HepG2 (cell line): ENCODE measurements at regions not wholly inside any gene's neighbourhood (a gene's known extent, or its start where the extent isn't known, plus 50 kb on each side); places are given as distances from the start of the nearest gene placed in this dataset.
A peak's percentile ranks its signal among the peaks of the same experiment; 100 is the strongest.

Experiments used
- ASH2L ChIP-seq: fragments of 300-600, 200-600 bp; sonication (generic); IDR thresholded peaks from 2 replicates; pipeline ENCODE4 v1.7.0; 2017; ENCODE audit warnings: low read depth, mild to moderate bottlenecking, moderate library complexity, mixed read lengths, low read length; ENCODE audit not compliant: insufficient read length
- CBX1 ChIP-seq: IDR thresholded peaks from one replicate; pipeline ENCODE4 v1.6.1; 2016; ENCODE audit warnings: antibody characterized with exemption, low read depth
- EHMT2 ChIP-seq: fragments of 200-600 bp; sonication (generic); IDR thresholded peaks from 2 replicates; pipeline ENCODE4 v1.7.0; 2017; ENCODE audit warnings: antibody characterized with exemption, low read depth, low read length, borderline replicate concordance
- HOXA5 ChIP-seq: sonication (generic); formaldehyde crosslinking; IDR thresholded peaks from 2 replicates; pipeline ENCODE4 v1.4.0; 2020; ENCODE audit warnings: missing genetic modification reagents
- KLF13 ChIP-seq: sonication (generic); formaldehyde crosslinking; IDR thresholded peaks from 2 replicates; pipeline ENCODE4 v1.4.0; 2020; ENCODE audit warnings: mild to moderate bottlenecking, missing genetic modification reagents
- KLF16 ChIP-seq, 2 experiments: sonication (generic) in 1 of 2; formaldehyde crosslinking in 1 of 2; IDR thresholded peaks; 2 replicates each; pipeline versions ENCODE4 v1.6.1 to v1.8.0; 2016 to 2023; ENCODE audit warnings: missing genetic modification reagents in 2 of 2, missing compliant biosample characterization in 1 of 2
- NCOR1 ChIP-seq: fragments of 200-600 bp; sonication (generic); IDR thresholded peaks from 2 replicates; pipeline ENCODE4 v1.7.0; 2017; ENCODE audit warnings: antibody characterized with exemption, low read length, borderline replicate concordance
- RARA ChIP-seq: IDR thresholded peaks from 2 replicates; pipeline ENCODE4 v1.6.1; 2016; ENCODE audit warnings: missing genetic modification reagents, missing compliant biosample characterization
- SKI ChIP-seq: fragments of 450-650 bp; IDR thresholded peaks from one replicate; pipeline ENCODE4 v1.6.1; 2018; ENCODE audit warnings: mild to moderate bottlenecking; ENCODE audit not compliant: partially characterized antibody
- SPEN ChIP-seq: sonication (generic); formaldehyde crosslinking; IDR thresholded peaks from 2 replicates; pipeline ENCODE4 v1.5.1; 2020; ENCODE audit warnings: low read depth, mild to moderate bottlenecking, missing genetic modification reagents
- ZC3H13 ChIP-seq: sonication (generic); formaldehyde crosslinking; IDR thresholded peaks from 2 replicates; pipeline ENCODE4 v1.8.1; 2023; ENCODE audit warnings: mild to moderate bottlenecking, missing genetic modification reagents, moderate library complexity
- TF ChIP-seq, protein P1 (sequence below): IDR thresholded peaks from 2 replicates; pipeline ENCODE4 v1.6.1; 2016; ENCODE audit warnings: missing genetic modification reagents, missing compliant biosample characterization
- TF ChIP-seq, protein P2 (sequence below): sonication (generic); formaldehyde crosslinking; IDR thresholded peaks from 2 replicates; pipeline ENCODE4 v1.4.0; 2020; ENCODE audit warnings: missing genetic modification reagents, borderline replicate concordance
- TF ChIP-seq, protein P3 (sequence below), 2 experiments: sonication (generic) in 1 of 2; formaldehyde crosslinking in 1 of 2; IDR thresholded peaks; 2 replicates each; pipeline versions ENCODE4 v1.4.0 to v1.6.1; 2018 to 2020; ENCODE audit warnings: missing genetic modification reagents in 2 of 2, borderline replicate concordance in 1 of 2, low read depth in 1 of 2, mild to moderate bottlenecking in 1 of 2, missing biosample characterization in 1 of 2
- TF ChIP-seq, protein P4 (sequence below): sonication (generic); formaldehyde crosslinking; IDR thresholded peaks from 2 replicates; pipeline ENCODE4 v1.5.0; 2020; ENCODE audit warnings: missing genetic modification reagents
- TF ChIP-seq, protein P5 (sequence below): sonication (generic); formaldehyde crosslinking; IDR thresholded peaks from 2 replicates; pipeline ENCODE4 v1.5.1; 2020; ENCODE audit warnings: mild to moderate bottlenecking, missing genetic modification reagents, moderate library complexity

DNA sequence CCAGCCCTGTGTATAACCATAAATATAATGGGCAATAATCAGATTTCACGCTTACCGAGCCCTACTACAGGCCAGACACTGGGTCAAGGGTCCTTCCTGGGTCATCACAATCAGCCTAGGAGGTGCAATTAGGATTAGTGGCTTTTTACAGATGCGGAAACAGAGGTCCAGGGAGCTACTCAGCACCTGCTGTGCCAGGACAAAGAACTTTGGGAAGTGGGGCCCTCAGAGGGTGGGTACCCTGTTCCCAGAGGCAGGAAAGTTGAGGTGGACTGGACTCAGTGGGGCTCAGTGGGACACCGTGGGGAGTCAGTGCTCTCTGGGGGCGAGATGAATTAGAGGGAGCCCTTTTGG is 77.2 kb downstream of the CEBPB start (continued):
- TF ChIP-seq ASH2L (peak; percentile 39), SKI (peak; percentile 9), ZC3H13 (CRISPR knock-in tag) (0 out of 2 replicates have a peak, but pooled peaks have one; percentile 1), RARA (CRISPR knock-in tag) (peak; percentile 34; the same call in 1 of the 2 replicates), CBX1 (no peak), SPEN (0 out of 2 replicates have a peak, but pooled peaks have one; percentile 25), KLF13 (CRISPR knock-in tag) (0 out of 2 replicates have a peak, but pooled peaks have one; percentile 74), EHMT2 (no peak), NCOR1 (no peak), KLF16 (CRISPR knock-in tag; IDR thresholded peaks at IDR 0.05) (peak in 1 of 2 experiments; percentile 9; a peak in 1 of 4 replicates), HOXA5 (CRISPR knock-in tag) (0 out of 2 replicates have a peak, but pooled peaks have one; percentile 26)
- TF ChIP-seq, protein P1, sequence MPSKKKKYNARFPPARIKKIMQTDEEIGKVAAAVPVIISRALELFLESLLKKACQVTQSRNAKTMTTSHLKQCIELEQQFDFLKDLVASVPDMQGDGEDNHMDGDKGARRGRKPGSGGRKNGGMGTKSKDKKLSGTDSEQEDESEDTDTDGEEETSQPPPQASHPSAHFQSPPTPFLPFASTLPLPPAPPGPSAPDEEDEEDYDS (CRISPR knock-in tag), result 0 out of 2 replicates have a peak, but pooled peaks have one; percentile 5
- TF ChIP-seq, protein P2, sequence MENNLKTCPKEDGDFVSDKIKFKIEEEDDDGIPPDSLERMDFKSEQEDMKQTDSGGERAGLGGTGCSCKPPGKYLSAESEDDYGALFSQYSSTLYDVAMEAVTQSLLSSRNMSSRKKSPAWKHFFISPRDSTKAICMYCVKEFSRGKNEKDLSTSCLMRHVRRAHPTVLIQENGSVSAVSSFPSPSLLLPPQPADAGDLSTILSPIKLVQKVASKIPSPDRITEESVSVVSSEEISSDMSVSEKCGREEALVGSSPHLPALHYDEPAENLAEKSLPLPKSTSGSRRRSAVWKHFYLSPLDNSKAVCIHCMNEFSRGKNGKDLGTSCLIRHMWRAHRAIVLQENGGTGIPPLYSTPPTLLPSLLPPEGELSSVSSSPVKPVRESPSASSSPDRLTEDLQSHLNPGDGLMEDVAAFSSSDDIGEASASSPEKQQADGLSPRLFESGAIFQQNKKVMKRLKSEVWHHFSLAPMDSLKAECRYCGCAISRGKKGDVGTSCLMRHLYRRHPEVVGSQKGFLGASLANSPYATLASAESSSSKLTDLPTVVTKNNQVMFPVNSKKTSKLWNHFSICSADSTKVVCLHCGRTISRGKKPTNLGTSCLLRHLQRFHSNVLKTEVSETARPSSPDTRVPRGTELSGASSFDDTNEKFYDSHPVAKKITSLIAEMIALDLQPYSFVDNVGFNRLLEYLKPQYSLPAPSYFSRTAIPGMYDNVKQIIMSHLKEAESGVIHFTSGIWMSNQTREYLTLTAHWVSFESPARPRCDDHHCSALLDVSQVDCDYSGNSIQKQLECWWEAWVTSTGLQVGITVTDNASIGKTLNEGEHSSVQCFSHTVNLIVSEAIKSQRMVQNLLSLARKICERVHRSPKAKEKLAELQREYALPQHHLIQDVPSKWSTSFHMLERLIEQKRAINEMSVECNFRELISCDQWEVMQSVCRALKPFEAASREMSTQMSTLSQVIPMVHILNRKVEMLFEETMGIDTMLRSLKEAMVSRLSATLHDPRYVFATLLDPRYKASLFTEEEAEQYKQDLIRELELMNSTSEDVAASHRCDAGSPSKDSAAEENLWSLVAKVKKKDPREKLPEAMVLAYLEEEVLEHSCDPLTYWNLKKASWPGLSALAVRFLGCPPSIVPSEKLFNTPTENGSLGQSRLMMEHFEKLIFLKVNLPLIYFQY, result peak; percentile 27; the same call in 1 of the 2 replicates
- TF ChIP-seq, protein P3, sequence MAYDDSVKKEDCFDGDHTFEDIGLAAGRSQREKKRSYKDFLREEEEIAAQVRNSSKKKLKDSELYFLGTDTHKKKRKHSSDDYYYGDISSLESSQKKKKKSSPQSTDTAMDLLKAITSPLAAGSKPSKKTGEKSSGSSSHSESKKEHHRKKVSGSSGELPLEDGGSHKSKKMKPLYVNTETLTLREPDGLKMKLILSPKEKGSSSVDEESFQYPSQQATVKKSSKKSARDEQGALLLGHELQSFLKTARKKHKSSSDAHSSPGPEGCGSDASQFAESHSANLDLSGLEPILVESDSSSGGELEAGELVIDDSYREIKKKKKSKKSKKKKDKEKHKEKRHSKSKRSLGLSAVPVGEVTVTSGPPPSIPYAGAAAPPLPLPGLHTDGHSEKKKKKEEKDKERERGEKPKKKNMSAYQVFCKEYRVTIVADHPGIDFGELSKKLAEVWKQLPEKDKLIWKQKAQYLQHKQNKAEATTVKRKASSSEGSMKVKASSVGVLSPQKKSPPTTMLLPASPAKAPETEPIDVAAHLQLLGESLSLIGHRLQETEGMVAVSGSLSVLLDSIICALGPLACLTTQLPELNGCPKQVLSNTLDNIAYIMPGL (CRISPR knock-in tag; IDR thresholded peaks at IDR 0.05; ENCODE audit: borderline replicate concordance in 1 of 2, low read depth in 1 of 2), result 0 out of 4 replicates have a peak, but pooled peaks of 1 of the 2 experiments have one; percentile 5
- TF ChIP-seq, protein P4, sequence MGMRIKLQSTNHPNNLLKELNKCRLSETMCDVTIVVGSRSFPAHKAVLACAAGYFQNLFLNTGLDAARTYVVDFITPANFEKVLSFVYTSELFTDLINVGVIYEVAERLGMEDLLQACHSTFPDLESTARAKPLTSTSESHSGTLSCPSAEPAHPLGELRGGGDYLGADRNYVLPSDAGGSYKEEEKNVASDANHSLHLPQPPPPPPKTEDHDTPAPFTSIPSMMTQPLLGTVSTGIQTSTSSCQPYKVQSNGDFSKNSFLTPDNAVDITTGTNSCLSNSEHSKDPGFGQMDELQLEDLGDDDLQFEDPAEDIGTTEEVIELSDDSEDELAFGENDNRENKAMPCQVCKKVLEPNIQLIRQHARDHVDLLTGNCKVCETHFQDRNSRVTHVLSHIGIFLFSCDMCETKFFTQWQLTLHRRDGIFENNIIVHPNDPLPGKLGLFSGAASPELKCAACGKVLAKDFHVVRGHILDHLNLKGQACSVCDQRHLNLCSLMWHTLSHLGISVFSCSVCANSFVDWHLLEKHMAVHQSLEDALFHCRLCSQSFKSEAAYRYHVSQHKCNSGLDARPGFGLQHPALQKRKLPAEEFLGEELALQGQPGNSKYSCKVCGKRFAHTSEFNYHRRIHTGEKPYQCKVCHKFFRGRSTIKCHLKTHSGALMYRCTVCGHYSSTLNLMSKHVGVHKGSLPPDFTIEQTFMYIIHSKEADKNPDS (CRISPR knock-in tag), result 0 out of 2 replicates have a peak, but pooled peaks have one; percentile 8
- TF ChIP-seq, protein P5, sequence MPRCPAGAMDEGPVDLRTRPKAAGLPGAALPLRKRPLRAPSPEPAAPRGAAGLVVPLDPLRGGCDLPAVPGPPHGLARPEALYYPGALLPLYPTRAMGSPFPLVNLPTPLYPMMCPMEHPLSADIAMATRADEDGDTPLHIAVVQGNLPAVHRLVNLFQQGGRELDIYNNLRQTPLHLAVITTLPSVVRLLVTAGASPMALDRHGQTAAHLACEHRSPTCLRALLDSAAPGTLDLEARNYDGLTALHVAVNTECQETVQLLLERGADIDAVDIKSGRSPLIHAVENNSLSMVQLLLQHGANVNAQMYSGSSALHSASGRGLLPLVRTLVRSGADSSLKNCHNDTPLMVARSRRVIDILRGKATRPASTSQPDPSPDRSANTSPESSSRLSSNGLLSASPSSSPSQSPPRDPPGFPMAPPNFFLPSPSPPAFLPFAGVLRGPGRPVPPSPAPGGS, result no peak
